Liver (tissue), 8 donors: ENCODE measurements at regions not wholly inside any gene's neighbourhood (a gene's known extent, or its start where the extent isn't known, plus 50 kb on each side); places are given as distances from the start of the nearest gene placed in this dataset.

ENCODE experiments used
- DNase-seq: peaks from one replicate; pipeline ENCODE4 v3.0.0-alpha.2; 2017; ENCODE audit warnings: low spot score
- H3K27ac ChIP-seq, 2 donors: one replicate each; pipeline ENCODE4 v1.7.0; 2013; ENCODE audit warnings: inconsistent platforms in 2 of 2, low read length in 2 of 2, control low read depth in 1 of 2, low read depth in 1 of 2, mild to moderate bottlenecking in 1 of 2
- H3K27me3 ChIP-seq, 4 donors: one replicate each; pipeline versions ENCODE4 v1.6.1 to v1.7.0; 2013; ENCODE audit warnings: low read length in 3 of 4, inconsistent platforms in 1 of 4, mild to moderate bottlenecking in 1 of 4, moderate library complexity in 1 of 4; ENCODE audit not compliant: control insufficient read depth in 4 of 4, insufficient read depth in 4 of 4
- H3K36me3 ChIP-seq, 4 donors: one replicate each; pipeline versions ENCODE4 v1.6.1 to v1.7.0; 2013; ENCODE audit warnings: low read length in 3 of 4, mild to moderate bottlenecking in 3 of 4, low read depth in 1 of 4, moderate library complexity in 1 of 4; ENCODE audit not compliant: control insufficient read depth in 4 of 4, insufficient read depth in 3 of 4
- H3K4me1 ChIP-seq, 4 donors: one replicate each; pipeline versions ENCODE4 v1.6.1 to v1.7.0; 2013; ENCODE audit warnings: low read length in 3 of 4, mild to moderate bottlenecking in 3 of 4, moderate library complexity in 1 of 4; ENCODE audit not compliant: control insufficient read depth in 4 of 4, insufficient read depth in 4 of 4
- H3K4me3 ChIP-seq, 3 donors: one replicate each; pipeline versions ENCODE4 v1.6.1 to v1.7.0; 2013; ENCODE audit warnings: low read length in 3 of 3, control low read depth in 1 of 3, low read depth in 1 of 3, mild to moderate bottlenecking in 1 of 3
- H3K9ac ChIP-seq, 2 donors: one replicate each; pipeline ENCODE4 v1.7.0; 2013; ENCODE audit warnings: low read length in 2 of 2, mild to moderate bottlenecking in 2 of 2, moderate library complexity in 2 of 2, control low read depth in 1 of 2, low read depth in 1 of 2
- H3K9me3 ChIP-seq, 4 donors: one replicate each; pipeline versions ENCODE4 v1.6.1 to v1.7.0; 2013; ENCODE audit warnings: low read length in 3 of 4; ENCODE audit not compliant: control insufficient read depth in 4 of 4
- CTCF ChIP-seq: fragments of 150-350 bp; IDR thresholded peaks from 2 replicates; pipeline ENCODE4 v1.5.1; 2017; ENCODE audit warnings: improper control_type of control experiment, low read depth, low read length; ENCODE audit not compliant: missing input control
- EGR1 ChIP-seq, 2 donors: IDR thresholded peaks; 2 replicates each; pipeline ENCODE4 v1.6.1; 2016 to 2018; ENCODE audit warnings: antibody characterized with exemption in 2 of 2, low read depth in 2 of 2
- FOXA1 ChIP-seq: IDR thresholded peaks from 2 replicates; pipeline ENCODE4 v1.6.1; 2016; ENCODE audit warnings: antibody characterized with exemption
- FOXA2 ChIP-seq: IDR thresholded peaks from 2 replicates; pipeline ENCODE4 v1.6.1; 2016; ENCODE audit warnings: antibody characterized with exemption
- GABPA ChIP-seq, 2 donors: IDR thresholded peaks in 1 of 2; conservative IDR thresholded peaks in 1 of 2; 2 replicates each; pipeline ENCODE4 v1.6.1; 2016; ENCODE audit warnings: antibody characterized with exemption in 2 of 2, mild to moderate bottlenecking in 1 of 2, moderate library complexity in 1 of 2
- HNF4A ChIP-seq, 2 donors: conservative IDR thresholded peaks; 2 replicates each; pipeline ENCODE4 v1.6.1; 2016; ENCODE audit warnings: antibody characterized with exemption in 2 of 2, mild to moderate bottlenecking in 2 of 2
- HNF4G ChIP-seq: IDR thresholded peaks from 2 replicates; pipeline ENCODE4 v1.6.1; 2016; ENCODE audit warnings: antibody characterized with exemption
- JUND ChIP-seq, 2 donors: IDR thresholded peaks; 2 replicates each; pipeline ENCODE4 v1.6.1; 2016; ENCODE audit warnings: antibody characterized with exemption in 2 of 2
- NR2F2 ChIP-seq: IDR thresholded peaks from 2 replicates; pipeline ENCODE4 v1.6.1; 2016; ENCODE audit warnings: antibody characterized with exemption
- RAD21 ChIP-seq, 2 donors: IDR thresholded peaks; 2 replicates each; pipeline ENCODE4 v1.6.1; 2016; ENCODE audit warnings: antibody characterized with exemption in 2 of 2, mild to moderate bottlenecking in 2 of 2
- RXRA ChIP-seq, 2 donors: IDR thresholded peaks; 2 replicates each; pipeline ENCODE4 v1.6.1; 2017 to 2018; ENCODE audit warnings: antibody characterized with exemption in 2 of 2, mild to moderate bottlenecking in 1 of 2
- SP1 ChIP-seq: IDR thresholded peaks from 2 replicates; pipeline ENCODE4 v1.6.1; 2018; ENCODE audit warnings: antibody characterized with exemption, mild to moderate bottlenecking
- TAF1 ChIP-seq: conservative IDR thresholded peaks from 2 replicates; pipeline ENCODE4 v1.6.1; 2016; ENCODE audit warnings: antibody characterized with exemption, mild to moderate bottlenecking
- YY1 ChIP-seq: IDR thresholded peaks from 2 replicates; pipeline ENCODE4 v1.6.1; 2016; ENCODE audit warnings: antibody characterized with exemption, mild to moderate bottlenecking
- ZBTB33 ChIP-seq: IDR thresholded peaks from 2 replicates; pipeline ENCODE4 v1.6.1; 2016; ENCODE audit warnings: antibody characterized with exemption
- WGBS: extraction: QIAGEN DNeasy Blood & Tissue Kit; methylation state at CpG from one replicate; pipeline ENCODE4 v1.1.7; 2013; 5-methylcytosine and 5-hydroxymethylcytosine counted together
- TF ChIP-seq, protein P1 (sequence below): IDR thresholded peaks from 2 replicates; pipeline ENCODE4 v1.6.1; 2016; ENCODE audit warnings: antibody characterized with exemption
- TF ChIP-seq, protein P2 (sequence below): IDR thresholded peaks from 2 replicates; pipeline ENCODE4 v1.6.1; 2016; ENCODE audit warnings: antibody characterized with exemption
- donor health status: healthy.
- donor health status: healthy.
- donor health status: healthy.
- donor health status: healthy.
- donor health status: healthy.

DNA sequence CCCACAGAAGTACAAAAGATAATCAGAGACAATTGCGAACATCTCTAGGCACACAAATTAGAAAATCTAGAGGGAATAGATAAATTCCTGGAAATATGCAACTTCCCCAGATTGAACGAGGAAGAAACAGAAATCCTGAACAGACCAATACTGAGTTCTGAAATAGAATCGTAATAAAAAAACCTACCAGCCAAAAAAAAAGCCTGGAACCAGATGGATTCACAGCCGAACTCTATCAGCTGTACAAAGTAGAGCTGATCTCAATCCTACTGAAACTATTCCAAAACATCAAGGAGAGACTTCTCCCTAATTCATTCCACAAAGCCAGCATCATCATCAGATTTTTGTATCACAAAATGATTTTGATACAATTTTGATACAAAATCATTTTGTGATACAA is 206.4 kb downstream of the REEP3 start:
- no peak for DNase-seq
- no peak overlapping the region for H3K9ac ChIP-seq
- WGBS, result 87% methylated on average over 4 of the region's 4 CpGs
- no peaks in the 10 kb centered on the region for H3K4me1 ChIP-seq
- H3K4me3 ChIP-seq, result no peak overlapping the region
- H3K27ac ChIP-seq, result no peak overlapping the region
- TF ChIP-seq, protein P1, sequence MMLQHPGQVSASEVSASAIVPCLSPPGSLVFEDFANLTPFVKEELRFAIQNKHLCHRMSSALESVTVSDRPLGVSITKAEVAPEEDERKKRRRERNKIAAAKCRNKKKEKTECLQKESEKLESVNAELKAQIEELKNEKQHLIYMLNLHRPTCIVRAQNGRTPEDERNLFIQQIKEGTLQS, result no peak
- no peak for TF ChIP-seq TAF1
- TF ChIP-seq JUND (IDR thresholded peaks at IDR 0.05), result no peak
- no peaks in the 10 kb centered on the region for H3K27me3 ChIP-seq
- H3K36me3 ChIP-seq, result no peaks in the 10 kb centered on the region
- H3K9me3 ChIP-seq, result no peaks in the 10 kb centered on the region

DNA sequence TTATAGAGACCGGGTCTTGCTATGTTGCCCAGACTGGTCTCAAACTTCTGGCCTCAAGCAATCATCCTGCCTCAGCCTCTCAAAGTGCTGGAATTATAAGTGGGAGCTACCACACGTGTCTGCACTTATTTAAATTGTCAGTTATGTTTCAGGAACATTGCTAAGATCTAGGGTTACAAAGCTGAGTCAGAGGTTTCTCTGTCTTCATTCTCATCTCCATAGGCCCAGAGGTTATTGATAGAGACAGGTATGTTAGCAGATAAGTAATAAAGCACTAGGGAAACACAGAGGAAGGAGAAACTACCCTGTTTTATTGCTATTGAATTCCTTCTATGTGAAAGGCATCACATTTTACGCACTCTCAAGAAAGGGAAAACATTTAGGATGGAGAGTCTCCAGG is 214.1 kb downstream of the REEP3 start:
- WGBS, result 95% methylated on average over 3 of the region's 3 CpGs
- H3K27me3 ChIP-seq, result no peaks in the 10 kb centered on the region
- TF ChIP-seq SP1 (no peak), NR2F2 (no peak), HNF4G (no peak), EGR1 (IDR thresholded peaks at IDR 0.05; ENCODE audit: low read depth in 2 of 2) (no peak), ZBTB33 (no peak), FOXA1 (no peak), YY1 (no peak), RXRA (IDR thresholded peaks at IDR 0.05) (no peak), CTCF (no peak), RAD21 (IDR thresholded peaks at IDR 0.05) (no peak), FOXA2 (no peak), JUND (IDR thresholded peaks at IDR 0.05) (no peak), HNF4A (conservative IDR thresholded peaks at IDR 0.05) (no peak)
- TF ChIP-seq, protein P2, sequence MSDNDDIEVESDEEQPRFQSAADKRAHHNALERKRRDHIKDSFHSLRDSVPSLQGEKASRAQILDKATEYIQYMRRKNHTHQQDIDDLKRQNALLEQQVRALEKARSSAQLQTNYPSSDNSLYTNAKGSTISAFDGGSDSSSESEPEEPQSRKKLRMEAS, result no peak
- TF ChIP-seq, protein P1, result no peak
- no peak overlapping the region for H3K27ac ChIP-seq
- H3K9ac ChIP-seq, result no peak overlapping the region
- no peaks in the 10 kb centered on the region for H3K9me3 ChIP-seq
- no peak overlapping the region for H3K4me3 ChIP-seq
- DNase-seq, result no peak
- peaks cover 0 to 3% (median 0%) of the 10 kb centered on the region in 4 donors for H3K4me1 ChIP-seq
- no peaks in the 10 kb centered on the region for H3K36me3 ChIP-seq

- no peak overlapping the region for H3K27ac ChIP-seq
- 38% methylated on average over 2 of the region's 2 CpGs for WGBS
- TF ChIP-seq NR2F2 (peak; percentile 86), HNF4A (conservative IDR thresholded peaks at IDR 0.05) (peak; percentile 100), YY1 (peak; percentile 71), CTCF (no peak), GABPA (IDR thresholded peaks at IDR 0.05 in 1 of 2, conservative IDR thresholded peaks at IDR 0.05 in 1 of 2) (no peak)
- TF ChIP-seq, protein P2, result peak; percentile 83
- TF ChIP-seq, protein P1, result peak; percentile 96
Observed at GRCh38 chr10:63738410-63738809, 217.2 kb downstream of the REEP3 start.

More at GRCh38 chr10:63738410-63738809, 217.2 kb downstream of the REEP3 start:
- DNase-seq, result no peak
- no peak overlapping the region for H3K9ac ChIP-seq
- no peaks in the 10 kb centered on the region for H3K9me3 ChIP-seq
- no peak overlapping the region for H3K4me3 ChIP-seq
- no peaks in the 10 kb centered on the region for H3K36me3 ChIP-seq
- H3K27me3 ChIP-seq, result no peaks in the 10 kb centered on the region
- peaks cover 0 to 3% (median under 1%) of the 10 kb centered on the region in 4 donors for H3K4me1 ChIP-seq
